ENCODE measurements at regions not wholly inside any gene's neighbourhood (a gene's known extent, or its start where the extent isn't known, plus 50 kb on each side); places are given as distances from the start of the nearest gene placed in this dataset.

DNA sequence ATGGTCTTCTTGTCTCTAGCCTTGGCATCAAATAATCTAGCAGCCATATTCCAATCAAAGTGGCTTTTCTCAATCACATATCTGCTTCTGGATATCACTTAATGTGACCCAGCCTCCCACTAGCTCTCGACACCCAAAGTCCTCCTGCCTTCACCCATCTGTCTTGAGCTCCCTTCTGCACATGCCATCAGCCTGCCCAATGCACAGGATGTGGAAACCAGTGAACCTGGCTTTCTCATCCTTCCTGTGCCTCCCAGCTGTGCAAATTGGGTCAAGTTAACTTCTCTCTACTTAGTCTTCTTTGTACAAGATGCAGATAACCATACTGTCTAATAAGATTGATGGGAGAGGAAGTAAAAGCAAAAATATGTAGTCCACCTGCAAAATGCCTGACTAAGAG lies 257.9 kb upstream of the PITRM1 start:
- TF ChIP-seq CTCF (IDR thresholded peaks at IDR 0.05; ENCODE audit: insufficient read depth, low read depth, low read length, missing control alignments): no peak
- H3K4me3 ChIP-seq (ENCODE audit: low read depth, low read length): no peak overlapping the region
- DNase-seq (ENCODE audit: low read depth): no peak

DNA sequence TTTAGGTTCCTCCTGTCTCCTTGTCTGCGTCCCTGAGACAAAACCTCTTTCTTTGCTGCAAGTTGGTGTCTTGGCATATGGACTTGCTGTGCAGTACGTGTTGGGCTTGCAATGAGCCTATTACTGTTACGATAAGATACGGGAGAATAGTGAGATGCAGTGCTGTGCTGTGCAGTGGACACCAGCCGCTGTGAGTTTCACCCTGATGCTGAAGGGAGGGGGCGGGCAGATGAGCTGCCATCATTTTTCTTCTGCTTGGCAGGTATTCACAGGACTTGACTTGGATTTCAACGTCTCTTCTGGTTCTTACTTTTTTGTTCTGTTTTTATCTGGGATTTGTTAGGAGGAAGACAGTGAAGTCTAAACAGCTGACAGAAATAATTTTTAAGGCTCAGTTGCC lies 257.1 kb upstream of the PITRM1 start:
- no peak overlapping the region for H3K4me3 ChIP-seq (ENCODE audit: low read depth, low read length)
- TF ChIP-seq CTCF (IDR thresholded peaks at IDR 0.05; ENCODE audit: insufficient read depth, low read depth, low read length, missing control alignments): no peak
- no peak for DNase-seq (ENCODE audit: low read depth)

GRCh38 chr10:3428826-3429225 lies 256.2 kb upstream of the PITRM1 start:
- TF ChIP-seq CTCF (IDR thresholded peaks at IDR 0.05; ENCODE audit: insufficient read depth, low read depth, low read length, missing control alignments): no peak
- H3K4me3 ChIP-seq (ENCODE audit: low read depth, low read length): no peak overlapping the region
- DNase-seq (ENCODE audit: low read depth): no peak

DNA sequence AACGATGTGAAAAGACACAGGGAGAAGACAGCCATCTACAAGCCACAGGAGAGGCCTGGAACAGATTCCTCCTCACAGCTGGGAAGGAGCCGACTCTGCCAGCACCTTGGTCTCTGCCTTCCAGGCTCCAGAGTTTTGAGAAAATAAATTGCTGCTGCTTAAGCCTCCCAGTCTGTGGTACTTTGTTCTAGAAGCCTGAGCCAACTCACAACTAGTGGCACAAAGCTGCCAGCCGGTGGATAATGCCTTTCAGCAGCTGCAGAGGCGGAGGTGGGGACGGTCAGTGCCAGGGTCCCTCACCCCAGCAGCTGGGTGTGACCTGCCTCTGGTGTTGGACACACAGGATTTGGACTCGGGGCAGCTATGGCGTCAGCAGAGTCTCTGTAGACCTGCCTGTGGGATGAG lies 255.4 kb upstream of the PITRM1 start:
- TF ChIP-seq CTCF (IDR thresholded peaks at IDR 0.05; ENCODE audit: insufficient read depth, low read depth, low read length, missing control alignments): no peak
- no peak for DNase-seq (ENCODE audit: low read depth)
- no peak overlapping the region for H3K4me3 ChIP-seq (ENCODE audit: low read depth, low read length)

DNA sequence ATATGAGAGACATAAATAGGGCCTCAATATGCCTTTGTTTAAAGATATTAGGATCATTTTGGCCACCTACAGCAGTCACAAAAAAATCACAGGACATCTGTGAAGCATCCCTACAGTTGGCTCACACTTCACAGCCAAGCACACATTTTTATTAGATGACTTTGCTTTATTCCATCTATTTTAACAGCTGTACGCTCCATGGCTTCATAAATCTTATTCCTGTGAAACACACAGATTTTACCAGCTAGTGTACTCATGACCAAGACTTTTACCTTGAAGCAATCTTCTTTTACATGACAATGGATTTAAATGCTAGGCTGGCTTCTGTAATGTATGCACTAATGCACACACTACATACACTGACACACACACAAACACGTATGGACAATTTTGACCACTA lies 254.8 kb upstream of the PITRM1 start:
- no peak for DNase-seq (ENCODE audit: low read depth)
- H3K4me3 ChIP-seq (ENCODE audit: low read depth, low read length): no peak overlapping the region
- TF ChIP-seq CTCF (IDR thresholded peaks at IDR 0.05; ENCODE audit: insufficient read depth, low read depth, low read length, missing control alignments): no peak

- DNase-seq (ENCODE audit: low read depth): no peak
- H3K4me3 ChIP-seq (ENCODE audit: low read depth, low read length): no peak overlapping the region
- no peak for TF ChIP-seq CTCF (IDR thresholded peaks at IDR 0.05; ENCODE audit: insufficient read depth, low read depth, low read length, missing control alignments)
Measured at GRCh38 chr10:3426190-3426845, 253.7 kb upstream of the PITRM1 start.

DNA sequence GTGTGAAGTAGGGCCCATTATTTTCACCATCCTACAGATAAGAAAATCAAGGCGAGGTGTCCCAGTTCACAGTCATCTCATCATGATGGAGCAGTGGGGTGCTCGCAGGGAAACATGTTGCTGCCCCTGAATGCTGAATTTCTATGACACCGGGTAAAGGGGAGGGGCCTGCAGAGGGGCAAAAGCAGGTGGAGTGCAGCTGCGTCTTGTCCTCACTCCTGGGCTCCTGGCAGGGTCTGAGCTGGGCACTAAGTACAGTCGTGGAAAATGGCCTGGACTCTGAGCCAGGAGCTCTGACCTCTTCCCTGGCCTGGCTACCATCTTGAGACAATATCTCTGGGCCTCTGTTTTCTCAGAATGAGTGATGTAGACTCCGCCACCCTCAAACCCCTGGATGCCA lies 253.1 kb upstream of the PITRM1 start:
- H3K4me3 ChIP-seq (ENCODE audit: low read depth, low read length): no peak overlapping the region
- DNase-seq (ENCODE audit: low read depth): no peak
- TF ChIP-seq CTCF (IDR thresholded peaks at IDR 0.05; ENCODE audit: insufficient read depth, low read depth, low read length, missing control alignments): no peak
